GM12872 (cell line): ENCODE measurements at regions not wholly inside any gene's neighbourhood (a gene's known extent, or its start where the extent isn't known, plus 50 kb on each side); places are given as distances from the start of the nearest gene placed in this dataset.

Experiments used
- TF ChIP-seq, protein P1 (sequence below): IDR thresholded peaks from 3 replicates; pipeline ENCODE4 v1.5.1; 2011; ENCODE audit warnings: low read depth, mild to moderate bottlenecking, low read length, moderate library complexity; ENCODE audit not compliant: insufficient read depth

DNA sequence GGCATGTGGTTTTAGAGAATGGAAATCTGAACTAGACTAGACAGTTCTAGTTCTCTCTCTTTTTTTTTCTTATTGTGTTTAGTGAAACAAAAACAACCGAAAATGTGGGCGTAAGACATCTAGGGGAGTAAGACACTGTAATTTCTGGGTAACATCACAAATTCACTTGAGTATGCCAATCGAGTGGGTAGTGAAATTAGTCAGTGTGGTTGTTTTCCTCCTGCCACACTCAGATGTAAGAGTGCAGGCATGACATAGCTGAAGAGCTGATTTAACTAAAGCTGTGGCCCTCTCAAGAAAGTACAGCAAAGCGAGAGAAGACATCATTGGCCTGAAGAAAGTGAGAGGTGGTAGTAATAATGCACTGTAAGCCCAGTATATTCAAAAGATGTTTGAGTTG lies 1585.3 kb upstream of the AGA start:
- TF ChIP-seq, protein P1, sequence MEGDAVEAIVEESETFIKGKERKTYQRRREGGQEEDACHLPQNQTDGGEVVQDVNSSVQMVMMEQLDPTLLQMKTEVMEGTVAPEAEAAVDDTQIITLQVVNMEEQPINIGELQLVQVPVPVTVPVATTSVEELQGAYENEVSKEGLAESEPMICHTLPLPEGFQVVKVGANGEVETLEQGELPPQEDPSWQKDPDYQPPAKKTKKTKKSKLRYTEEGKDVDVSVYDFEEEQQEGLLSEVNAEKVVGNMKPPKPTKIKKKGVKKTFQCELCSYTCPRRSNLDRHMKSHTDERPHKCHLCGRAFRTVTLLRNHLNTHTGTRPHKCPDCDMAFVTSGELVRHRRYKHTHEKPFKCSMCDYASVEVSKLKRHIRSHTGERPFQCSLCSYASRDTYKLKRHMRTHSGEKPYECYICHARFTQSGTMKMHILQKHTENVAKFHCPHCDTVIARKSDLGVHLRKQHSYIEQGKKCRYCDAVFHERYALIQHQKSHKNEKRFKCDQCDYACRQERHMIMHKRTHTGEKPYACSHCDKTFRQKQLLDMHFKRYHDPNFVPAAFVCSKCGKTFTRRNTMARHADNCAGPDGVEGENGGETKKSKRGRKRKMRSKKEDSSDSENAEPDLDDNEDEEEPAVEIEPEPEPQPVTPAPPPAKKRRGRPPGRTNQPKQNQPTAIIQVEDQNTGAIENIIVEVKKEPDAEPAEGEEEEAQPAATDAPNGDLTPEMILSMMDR, result no peak

DNA sequence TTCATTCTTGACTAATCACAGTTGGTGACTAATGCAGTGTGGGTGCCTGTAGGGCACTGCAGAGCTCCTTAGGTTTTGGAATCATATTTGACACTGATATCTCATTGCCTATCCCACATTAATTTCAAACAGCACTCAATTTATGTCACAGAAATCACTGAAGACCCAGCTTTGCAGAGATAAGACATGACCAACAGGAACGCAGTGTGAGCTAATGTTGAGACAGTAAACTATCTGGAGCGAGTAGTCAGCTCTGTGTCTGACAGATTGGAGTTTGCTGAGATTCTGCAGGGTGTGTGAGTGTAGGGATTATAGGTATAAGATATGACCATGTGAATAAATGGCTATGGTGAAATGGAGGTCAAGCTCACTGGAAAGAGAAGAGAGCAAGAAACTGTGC lies 1586.1 kb upstream of the AGA start:
- TF ChIP-seq, protein P1, result no peak

DNA sequence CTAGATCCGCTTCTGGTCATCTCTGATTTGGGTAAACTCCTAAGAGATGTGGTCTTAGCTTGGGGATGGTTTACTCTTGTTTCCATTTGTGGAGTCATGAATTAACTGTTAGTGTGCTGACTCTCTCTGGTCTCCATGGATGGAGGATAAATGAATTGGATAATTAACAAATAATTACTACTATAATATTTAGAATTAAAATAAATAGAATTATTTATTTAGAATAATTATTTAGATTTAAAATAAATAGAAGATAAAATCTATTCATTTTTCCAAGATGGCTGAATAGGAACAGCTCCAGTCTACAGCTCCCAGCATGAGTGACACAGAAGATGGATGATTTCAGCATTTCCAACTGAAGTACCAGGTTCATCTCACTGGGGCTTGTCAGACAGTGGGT lies 1587.4 kb upstream of the AGA start:
- TF ChIP-seq, protein P1, result no peak

DNA sequence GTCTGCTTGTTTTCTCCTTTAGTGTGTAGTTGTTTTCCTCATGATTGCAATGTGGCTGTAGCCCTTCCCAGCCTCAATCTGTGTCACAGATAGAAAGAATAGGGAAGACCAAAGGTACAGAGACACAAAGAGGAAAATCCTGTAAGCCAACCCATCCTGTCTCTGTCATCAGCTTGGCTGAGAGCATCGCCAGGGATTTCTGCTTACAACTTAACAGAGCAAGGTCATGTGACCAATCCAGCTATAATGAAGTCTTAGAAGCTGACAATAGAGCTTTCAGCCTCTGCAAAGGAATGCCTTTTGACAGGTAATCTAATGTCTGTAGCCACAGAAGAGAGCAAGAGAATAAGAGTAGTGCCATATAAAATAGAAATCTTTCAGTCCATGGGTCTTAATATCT lies 1598.0 kb upstream of the AGA start:
- TF ChIP-seq, protein P1, result no peak

DNA sequence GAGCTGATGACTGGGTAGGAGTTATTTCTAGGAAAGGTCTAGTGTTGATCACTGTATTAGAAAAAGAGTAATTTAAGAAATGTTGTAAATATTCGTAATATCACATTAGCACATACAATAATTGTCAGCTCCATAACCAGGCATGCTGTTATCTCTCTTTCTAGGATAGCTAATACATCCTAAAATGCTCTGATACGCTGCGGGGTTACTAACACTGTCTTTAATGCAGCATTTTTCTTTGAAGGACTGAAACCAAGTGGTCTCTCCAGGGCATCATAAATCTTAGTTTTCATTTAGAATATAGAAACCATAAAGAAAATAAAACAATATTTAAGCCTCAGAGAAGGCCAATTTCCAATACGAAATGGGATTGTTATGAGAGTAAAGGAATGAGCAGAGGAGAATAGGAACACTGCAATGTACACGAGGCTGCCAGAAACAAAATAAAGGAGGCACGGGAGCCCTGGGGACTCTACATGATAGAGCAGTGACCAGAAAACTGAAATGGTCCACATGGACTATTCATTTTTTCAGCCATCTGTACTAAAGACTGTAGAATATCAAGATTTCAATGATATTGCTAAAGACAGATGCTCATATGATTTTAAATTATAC lies 1606.7 kb upstream of the AGA start:
- TF ChIP-seq, protein P1, result no peak

DNA sequence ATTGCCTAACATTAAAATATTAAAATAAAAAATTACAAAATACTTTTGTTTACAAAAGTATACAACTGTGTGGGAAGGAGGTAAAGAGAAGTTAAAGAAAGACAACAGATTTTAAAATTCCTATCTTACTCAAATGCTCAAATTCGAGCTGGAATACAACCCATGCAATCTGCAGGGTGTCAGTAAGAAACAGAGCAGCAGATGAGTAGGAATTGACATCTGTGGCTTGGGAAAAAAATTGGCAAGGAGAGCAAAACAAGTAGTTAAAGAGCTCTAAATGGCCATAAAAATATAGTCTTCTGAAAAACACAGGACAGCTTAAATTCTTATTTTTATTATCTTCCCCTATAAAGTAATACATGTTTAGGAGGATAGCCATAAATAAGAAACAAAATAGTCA lies 1609.0 kb upstream of the AGA start:
- TF ChIP-seq, protein P1, result no peak

DNA sequence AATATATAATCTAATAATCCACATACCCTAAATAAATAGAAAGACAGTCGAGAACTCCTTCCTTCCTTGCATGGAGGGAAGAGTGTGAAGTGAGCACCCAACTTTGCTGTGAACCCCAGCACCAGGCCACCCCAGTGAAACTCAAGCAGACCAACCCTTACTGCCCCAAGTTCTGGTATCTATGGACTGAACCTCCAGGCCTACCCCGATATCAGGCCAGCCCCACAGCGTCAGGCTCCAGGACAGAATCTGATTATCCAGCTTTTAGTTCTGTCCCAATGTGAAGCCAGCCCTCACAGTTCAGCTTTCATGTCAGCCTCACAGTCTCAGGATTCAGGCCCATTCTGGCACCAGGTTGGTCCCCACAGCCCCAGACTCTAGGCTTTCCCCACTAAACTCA lies 1617.2 kb upstream of the AGA start:
- TF ChIP-seq, protein P1, result no peak

DNA sequence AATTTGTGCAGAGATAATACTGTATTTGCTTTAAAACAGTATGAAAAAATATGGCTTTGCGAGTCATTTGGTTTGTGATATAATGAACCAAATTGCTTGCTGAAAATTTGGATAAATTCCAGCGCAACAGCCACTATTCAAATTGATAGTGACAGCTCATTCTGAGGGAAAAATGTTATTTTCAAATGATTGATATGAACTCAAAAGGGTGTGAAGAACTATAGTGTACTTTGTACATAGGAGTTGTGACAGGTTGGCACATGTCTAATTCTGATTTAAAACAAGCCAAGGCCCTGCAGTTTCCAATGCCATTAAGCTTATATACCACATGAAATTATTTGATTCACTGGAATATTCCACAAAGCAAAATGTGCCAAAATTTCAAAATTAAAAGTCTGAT lies 1628.9 kb upstream of the AGA start:
- TF ChIP-seq, protein P1, result no peak
